AG10803 (cell line): ENCODE measurements at regions not wholly inside any gene's neighbourhood (a gene's known extent, or its start where the extent isn't known, plus 50 kb on each side); places are given as distances from the start of the nearest gene placed in this dataset.

Source experiments
- DNase-seq: peaks from one replicate; pipeline ENCODE4 v3.0.0; 2010; ENCODE audit warnings: low read depth
- H3K4me3 ChIP-seq: 2 replicates; pipeline ENCODE4 v1.5.1; 2011; ENCODE audit warnings: mild to moderate bottlenecking, low read length, control low read depth
- CTCF ChIP-seq: conservative IDR thresholded peaks from 2 replicates; pipeline ENCODE4 v1.5.1; 2011; ENCODE audit warnings: mild to moderate bottlenecking, low read length, control low read depth, inconsistent platforms

- no peak for TF ChIP-seq CTCF
- no peak overlapping the region for H3K4me3 ChIP-seq
- no peak for DNase-seq
These were observed 417.5 kb upstream of the MGMT start for GRCh38 chr10:129049501-129049900.

GRCh38 chr10:129055225-129055624 lies 411.8 kb upstream of the MGMT start:
- DNase-seq, result no peak
- no peak overlapping the region for H3K4me3 ChIP-seq
- TF ChIP-seq CTCF, result no peak

- H3K4me3 ChIP-seq, result no peak overlapping the region
- no peak for DNase-seq
- TF ChIP-seq CTCF, result no peak
These were observed 411.1 kb upstream of the MGMT start for GRCh38 chr10:129055986-129056385.

GRCh38 chr10:129056734-129057689 lies 410.0 kb upstream of the MGMT start:
- DNase-seq, result no peak
- no peak overlapping the region for H3K4me3 ChIP-seq
- no peak for TF ChIP-seq CTCF

GRCh38 chr10:129057856-129058663 lies 409.0 kb upstream of the MGMT start:
- no peak overlapping the region for H3K4me3 ChIP-seq
- TF ChIP-seq CTCF, result no peak
- DNase-seq, result no peak

- DNase-seq, result no peak
- H3K4me3 ChIP-seq, result no peak overlapping the region
- no peak for TF ChIP-seq CTCF
These were observed 408.3 kb upstream of the MGMT start for GRCh38 chr10:129058664-129059155.
